H1 (cell line): ENCODE measurements at regions not wholly inside any gene's neighbourhood (a gene's known extent, or its start where the extent isn't known, plus 50 kb on each side); places are given as distances from the start of the nearest gene placed in this dataset.

Experiments used
- CTCF ChIA-PET: fragments of 300-600 bp; sonication (Branson Sonifier 250); formaldehyde crosslinking; loops from one replicate; lab custom pipeline; 2021; ENCODE audit not compliant: partially characterized antibody; lab: Charles Lee
- POLR2A ChIA-PET: fragments of 300-600 bp; sonication (Branson Sonifier 250); formaldehyde crosslinking; loops from one replicate; lab custom pipeline; 2021; ENCODE audit warnings: inconsistent platforms; ENCODE audit not compliant: partially characterized antibody; lab: Charles Lee
- DNase-seq, 2 experiments: peaks; one replicate each; pipeline versions ENCODE4 v3.0.0 to v3.0.0-alpha.2; 2010 to 2022; ENCODE audit warnings: low spot score in 2 of 2, low read depth in 1 of 2, mixed read lengths in 1 of 2
- FAIRE-seq: peaks from 2 replicates; lab custom pipeline; 2011; peaks lifted over from hg19 to GRCh38; lab: Jason Lieb, UNC
- H2AFZ ChIP-seq: 2 replicates; pipeline ENCODE4 v1.8.1; 2012; ENCODE audit warnings: low read length, inconsistent platforms
- H2AK5ac ChIP-seq: 2 replicates; pipeline ENCODE4 v1.6.1; 2013; ENCODE audit warnings: low read depth, low read length
- H2BK120ac ChIP-seq: replicated peaks from 2 replicates; pipeline ENCODE3; 2013; ENCODE audit warnings: low read depth, low read length, inconsistent platforms
- H2BK12ac ChIP-seq: 2 replicates; pipeline ENCODE4 v1.6.1; 2013; ENCODE audit warnings: low read depth, low read length
- H2BK15ac ChIP-seq: 2 replicates; pipeline ENCODE4 v1.6.1; 2013; ENCODE audit warnings: low read length
- H2BK20ac ChIP-seq: 2 replicates; pipeline ENCODE4 v1.6.1; 2013; ENCODE audit warnings: low read length
- H2BK5ac ChIP-seq: 2 replicates; pipeline ENCODE4 v1.6.1; 2013; ENCODE audit warnings: low read depth, low read length
- H3K14ac ChIP-seq: 2 replicates; pipeline ENCODE4 v1.6.1; 2013; ENCODE audit warnings: inconsistent platforms; ENCODE audit not compliant: insufficient read length
- H3K18ac ChIP-seq: 2 replicates; pipeline ENCODE4 v1.6.1; 2013; ENCODE audit warnings: low read length; ENCODE audit errors: extremely low read depth
- H3K23ac ChIP-seq: 2 replicates; pipeline ENCODE4 v1.6.1; 2013; ENCODE audit warnings: inconsistent platforms; ENCODE audit not compliant: insufficient read length
- H3K23me2 ChIP-seq: 2 replicates; pipeline ENCODE4 v1.6.1; 2013; ENCODE audit warnings: low read depth, low read length
- H3K27ac ChIP-seq: 2 replicates; pipeline ENCODE4 v1.6.1; 2011; ENCODE audit warnings: low read depth, low read length, inconsistent platforms
- H3K27me3 ChIP-seq, 4 experiments: replicated peaks in 1 of 4; 1 replicate in 1 of 4; 2 replicates in 3 of 4; pipeline versions ENCODE4 v1.6.1 to v1.8.1; 2011 to 2013; ENCODE audit warnings: low read length in 3 of 4, mild to moderate bottlenecking in 3 of 4, inconsistent platforms in 2 of 4, mixed read lengths in 2 of 4, moderate library complexity in 1 of 4; ENCODE audit not compliant: control insufficient read depth in 3 of 4, insufficient read depth in 3 of 4; ENCODE audit errors: extremely low read depth in 1 of 4
- H3K36me3 ChIP-seq, 4 experiments: 2 replicates each; pipeline versions ENCODE4 v1.6.1 to v1.8.1; 2011 to 2013; ENCODE audit warnings: mild to moderate bottlenecking in 4 of 4, low read length in 3 of 4, moderate library complexity in 2 of 4, control low read depth in 1 of 4, inconsistent platforms in 1 of 4; ENCODE audit not compliant: insufficient read depth in 4 of 4, control insufficient read depth in 2 of 4
- H3K4ac ChIP-seq: replicated peaks from 2 replicates; pipeline ENCODE3; 2013; ENCODE audit warnings: low read length, low read depth, mixed read lengths, inconsistent platforms; ENCODE audit not compliant: insufficient read length
- H3K4me1 ChIP-seq, 4 experiments: replicated peaks in 1 of 4; 1 replicate in 1 of 4; 2 replicates in 3 of 4; pipeline versions ENCODE4 v1.6.1 to v1.8.1; 2011 to 2013; ENCODE audit warnings: low read length in 3 of 4, inconsistent platforms in 2 of 4, mixed read lengths in 1 of 4; ENCODE audit not compliant: insufficient read depth in 4 of 4, control insufficient read depth in 3 of 4
- H3K4me2 ChIP-seq, 2 experiments: 2 replicates each; pipeline versions ENCODE4 v1.6.1 to v1.8.1; 2011 to 2013; ENCODE audit warnings: low read depth in 2 of 2, low read length in 2 of 2, control low read depth in 1 of 2, inconsistent platforms in 1 of 2, mild to moderate bottlenecking in 1 of 2; ENCODE audit not compliant: insufficient read depth in 1 of 2
- H3K4me3 ChIP-seq, 4 experiments: fragments of 200-600, 300-600 bp in 1 of 4; sonication (generic), shearing (Covaris generic), sonication (Bioruptor Twin) in 1 of 4; 2 replicates each; pipeline versions ENCODE4 v1.5.1 to v1.8.1; 2011 to 2016; ENCODE audit warnings: low read length in 4 of 4, low read depth in 3 of 4, control low read depth in 2 of 4, inconsistent platforms in 2 of 4, mild to moderate bottlenecking in 2 of 4, mixed read lengths in 1 of 4, moderate library complexity in 1 of 4; ENCODE audit not compliant: insufficient read depth in 2 of 4; ENCODE audit errors: extremely low read depth in 1 of 4
- H3K56ac ChIP-seq: replicated peaks from 2 replicates; pipeline ENCODE3; 2013; ENCODE audit warnings: low read depth, mild to moderate bottlenecking, mixed read lengths, low read length, inconsistent platforms; ENCODE audit not compliant: insufficient read length
- H3K79me1 ChIP-seq: 2 replicates; pipeline ENCODE4 v1.6.1; 2013; ENCODE audit warnings: low read depth, low read length, control low read depth
- H3K79me2 ChIP-seq, 2 experiments: 2 replicates each; pipeline versions ENCODE4 v1.6.1 to v1.8.1; 2012 to 2013; ENCODE audit warnings: low read length in 2 of 2, mild to moderate bottlenecking in 2 of 2, inconsistent platforms in 1 of 2; ENCODE audit not compliant: insufficient read depth in 2 of 2, control insufficient read depth in 1 of 2
- H3K9ac ChIP-seq, 4 experiments: replicated peaks in 1 of 4; 1 replicate in 1 of 4; 2 replicates in 3 of 4; pipeline versions ENCODE4 v1.6.1 to v1.8.1; 2011 to 2013; ENCODE audit warnings: low read depth in 3 of 4, low read length in 3 of 4, control low read depth in 2 of 4, mild to moderate bottlenecking in 2 of 4, moderate library complexity in 2 of 4, inconsistent platforms in 1 of 4; ENCODE audit errors: extremely low read depth in 1 of 4
- H3K9me3 ChIP-seq, 2 experiments: 2 replicates each; pipeline versions ENCODE4 v1.6.1 to v1.8.1; 2012 to 2013; ENCODE audit warnings: mild to moderate bottlenecking in 2 of 2, moderate library complexity in 2 of 2, control low read depth in 1 of 2, inconsistent platforms in 1 of 2, low read depth in 1 of 2, low read length in 1 of 2, mixed read lengths in 1 of 2; ENCODE audit not compliant: insufficient read depth in 2 of 2
- H4K20me1 ChIP-seq, 2 experiments: replicated peaks in 1 of 2; 2 replicates each; pipeline versions ENCODE3 to v1.8.1; 2011 to 2013; ENCODE audit warnings: inconsistent platforms in 2 of 2, low read length in 2 of 2, mild to moderate bottlenecking in 1 of 2; ENCODE audit not compliant: insufficient read depth in 2 of 2, control insufficient read depth in 1 of 2
- H4K5ac ChIP-seq: 2 replicates; pipeline ENCODE4 v1.6.1; 2013; ENCODE audit warnings: low read length, low read depth, mixed read lengths, inconsistent platforms; ENCODE audit not compliant: insufficient read length
- H4K8ac ChIP-seq: 2 replicates; pipeline ENCODE4 v1.8.0; 2013; ENCODE audit warnings: mild to moderate bottlenecking, moderate library complexity, low read length, inconsistent platforms; ENCODE audit not compliant: insufficient read depth; ENCODE audit errors: extremely low read depth
- H4K91ac ChIP-seq: replicated peaks from 2 replicates; pipeline ENCODE3; 2013; ENCODE audit warnings: low read length, mixed read lengths, inconsistent platforms; ENCODE audit not compliant: insufficient read length
- BRCA1 ChIP-seq: IDR thresholded peaks from 2 replicates; pipeline ENCODE4 v1.6.1; 2012; ENCODE audit warnings: low read depth, low read length, improper control_type of control experiment
- CBX5 ChIP-seq: fragments of 300-800, 300-1000 bp; sonication (generic); IDR thresholded peaks from 2 replicates; pipeline ENCODE4 v1.7.1; 2016; ENCODE audit warnings: antibody characterized with exemption, low read length, low read depth
- CHD2 ChIP-seq: IDR thresholded peaks from 2 replicates; pipeline ENCODE4 v1.6.1; 2012; ENCODE audit warnings: low read length, improper control_type of control experiment
- SIX5 ChIP-seq: IDR thresholded peaks from 2 replicates; pipeline ENCODE4 v1.6.1; 2011; ENCODE audit warnings: mild to moderate bottlenecking, low read depth, low read length
- WGBS, 2 experiments: shearing (Covaris generic) in 1 of 2; methylation state at CpG; one replicate each; pipeline versions ENCODE4 v1.1.6 to v1.1.7; 2013 to 2015; ENCODE audit warnings: low lambda C conversion rate in 2 of 2, mixed read lengths in 2 of 2, inconsistent platforms in 1 of 2, low coverage in 1 of 2, missing lambda C conversion rate in 1 of 2; ENCODE audit not compliant: insufficient replicate concordance in 2 of 2, insufficient coverage in 1 of 2, insufficient read length in 1 of 2; ENCODE audit errors: extremely low coverage in 1 of 2, missing lambda C conversion rate in 1 of 2; 5-methylcytosine and 5-hydroxymethylcytosine counted together

- Histone ChIP-seq H2BK12ac (no peak overlapping the region), H3K4me2 (no peak overlapping the region), H3K4ac (no peak overlapping the region), H3K4me1 (no peaks in the 10 kb centered on the region), H3K9me3 (peaks cover 69 to 93% of the 10 kb centered on the region in 2 experiments), H4K20me1 (no peaks in the 10 kb centered on the region), H3K18ac (no peak overlapping the region), H3K79me1 (no peaks in the 10 kb centered on the region), H3K36me3 (no peaks in the 10 kb centered on the region), H3K27me3 (no peaks in the 10 kb centered on the region), H4K91ac (no peak overlapping the region), H2BK5ac (no peak overlapping the region), H4K5ac (no peak overlapping the region), H2BK20ac (no peak overlapping the region), H2AFZ (no peak overlapping the region), H2AK5ac (no peak overlapping the region), H3K4me3 (no peak overlapping the region), H2BK120ac (no peak overlapping the region), H3K9ac (no peak overlapping the region), H3K27ac (no peak overlapping the region), H3K56ac (no peak overlapping the region), H3K79me2 (no peaks in the 10 kb centered on the region), H3K23me2 (no peaks in the 10 kb centered on the region), H2BK15ac (no peak overlapping the region), H3K14ac (no peak overlapping the region), H4K8ac (no peak overlapping the region), H3K23ac (no peak overlapping the region)
- DNase-seq (no peak), FAIRE-seq (no peak)
- ChIA-PET CTCF (no interaction called here), POLR2A (no interaction called here)
- WGBS, 2 experiments, result 80% methylated on average over 29 of the region's 32 CpGs; no CpG with 5 or more reads in 1 of the 2 experiments
- TF ChIP-seq BRCA1 (no peak), CHD2 (no peak), SIX5 (no peak), CBX5 (no peak)
Observed at GRCh38 chr12:34287986-34288962, 266.0 kb downstream of the ALG10 start.
